BE2C (cell line): ENCODE measurements at regions not wholly inside any gene's neighbourhood (a gene's known extent, or its start where the extent isn't known, plus 50 kb on each side); places are given as distances from the start of the nearest gene placed in this dataset.

Experiments
- DNase-seq: peaks from one replicate; pipeline ENCODE4 v3.0.0-alpha.2; 2020
- H3K27me3 ChIP-seq: fragments of 250-450 bp; sonication (Bioruptor Pico); 2 replicates; pipeline ENCODE4 v1.5.1; 2020; ENCODE audit warnings: mild to moderate bottlenecking
- H3K36me3 ChIP-seq: fragments of 250-450 bp; sonication (Bioruptor Pico); 2 replicates; pipeline ENCODE4 v1.5.1; 2020; ENCODE audit warnings: mild to moderate bottlenecking
- H3K4me1 ChIP-seq: fragments of 250-450 bp; sonication (Bioruptor Pico); 2 replicates; pipeline ENCODE4 v1.5.1; 2020
- H3K4me3 ChIP-seq: 2 replicates; pipeline ENCODE4 v1.5.1; 2011; ENCODE audit warnings: low read depth, low read length
- H3K9me3 ChIP-seq: fragments of 250-450 bp; sonication (Bioruptor Pico); 2 replicates; pipeline ENCODE4 v1.5.1; 2020
- CTCF ChIP-seq: IDR thresholded peaks from 2 replicates; pipeline ENCODE4 v1.5.1; 2012; ENCODE audit warnings: mild to moderate bottlenecking, low read depth, low read length

- H3K9me3 ChIP-seq: no peaks in the 10 kb centered on the region
These were observed 116.8 kb downstream of the TFAP2B start for GRCh38 chr6:50935442-50935841.

GRCh38 chr6:50936277-50936681 lies 117.6 kb downstream of the TFAP2B start:
- peak; percentile 41 for DNase-seq
- H3K36me3 ChIP-seq: no peaks in the 10 kb centered on the region
- no peak for TF ChIP-seq CTCF
- 0 out of 2 replicates have a peak overlapping the region, but pooled peaks have one; percentile 14 for H3K4me3 ChIP-seq
- H3K4me1 ChIP-seq: peaks cover 6% of the 10 kb centered on the region
- H3K27me3 ChIP-seq: no peaks in the 10 kb centered on the region; the same call in 1 of the 2 replicates
- H3K9me3 ChIP-seq: no peaks in the 10 kb centered on the region

More at GRCh38 chr6:50935442-50935841, 116.8 kb downstream of the TFAP2B start:
- Histone ChIP-seq H3K36me3 (no peaks in the 10 kb centered on the region), H3K4me3 (no peak overlapping the region; the same call in 1 of the 2 replicates), H3K27me3 (no peaks in the 10 kb centered on the region; the same call in 1 of the 2 replicates), H3K4me1 (peaks cover 6% of the 10 kb centered on the region)
- TF ChIP-seq CTCF: no peak
- no peak for DNase-seq

- DNase-seq: no peak
- TF ChIP-seq CTCF: no peak
These were observed 121.3 kb downstream of the TFAP2B start for GRCh38 chr6:50939931-50940330.

GRCh38 chr6:50945789-50946188 lies 127.1 kb downstream of the TFAP2B start:
- no peak for TF ChIP-seq CTCF
- no peak for DNase-seq
- Histone ChIP-seq H3K9me3 (no peaks in the 10 kb centered on the region), H3K4me3 (no peak overlapping the region), H3K36me3 (no peaks in the 10 kb centered on the region), H3K27me3 (no peaks in the 10 kb centered on the region), H3K4me1 (no peaks in the 10 kb centered on the region)

More at GRCh38 chr6:50939931-50940330, 121.3 kb downstream of the TFAP2B start:
- no peak overlapping the region for H3K4me3 ChIP-seq
- no peaks in the 10 kb centered on the region; the same call in 1 of the 2 replicates for H3K27me3 ChIP-seq
- no peaks in the 10 kb centered on the region for H3K9me3 ChIP-seq
- H3K4me1 ChIP-seq: peaks cover 6% of the 10 kb centered on the region
- no peaks in the 10 kb centered on the region for H3K36me3 ChIP-seq

GRCh38 chr6:50952092-50952907 lies 133.6 kb downstream of the TFAP2B start:
- no peaks in the 10 kb centered on the region for H3K4me1 ChIP-seq
- no peaks in the 10 kb centered on the region for H3K27me3 ChIP-seq
- DNase-seq: no peak
- TF ChIP-seq CTCF: no peak
- H3K4me3 ChIP-seq: no peak overlapping the region
- H3K9me3 ChIP-seq: no peaks in the 10 kb centered on the region
- H3K36me3 ChIP-seq: no peaks in the 10 kb centered on the region

GRCh38 chr6:50956014-50956413 lies 137.3 kb downstream of the TFAP2B start:
- TF ChIP-seq CTCF: no peak
- H3K4me3 ChIP-seq: no peak overlapping the region
- no peaks in the 10 kb centered on the region for H3K36me3 ChIP-seq
- no peaks in the 10 kb centered on the region; the same call in 1 of the 2 replicates for H3K4me1 ChIP-seq
- H3K27me3 ChIP-seq: no peaks in the 10 kb centered on the region
- H3K9me3 ChIP-seq: no peaks in the 10 kb centered on the region
- no peak for DNase-seq
